Urothelium cell line (cell line): ENCODE measurements at regions not wholly inside any gene's neighbourhood (a gene's known extent, or its start where the extent isn't known, plus 50 kb on each side); places are given as distances from the start of the nearest gene placed in this dataset.

Experiments
- DNase-seq: peaks from one replicate; pipeline ENCODE4 v3.0.0; 2011; ENCODE audit warnings: low spot score, mixed read lengths
- FAIRE-seq: peaks from 2 replicates; lab custom pipeline; 2011; peaks lifted over from hg19 to GRCh38; lab: Jason Lieb, UNC

- FAIRE-seq (no peak), DNase-seq (no peak)
Measured at GRCh38 chr3:120838441-120839091, 69.4 kb upstream of the STXBP5L start.

DNA sequence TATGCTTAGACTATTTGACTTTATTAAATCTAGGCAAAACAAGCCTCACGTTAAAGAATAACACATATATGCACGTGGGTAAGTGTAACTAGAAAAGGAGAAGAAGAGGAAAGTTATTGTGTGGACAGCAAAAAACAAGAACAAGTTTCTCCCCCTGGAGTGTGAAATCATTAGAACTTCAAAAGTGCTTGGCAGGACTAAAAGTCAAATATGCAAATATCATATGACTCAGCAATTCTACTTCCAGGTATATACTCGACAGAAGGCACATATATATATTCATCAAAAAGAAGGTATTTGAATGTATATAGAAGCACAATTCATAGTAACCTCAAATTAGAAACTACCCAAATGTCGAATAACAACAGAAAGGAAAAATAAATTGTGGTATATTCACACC lies 68.9 kb upstream of the STXBP5L start:
- no peak for FAIRE-seq
- no peak for DNase-seq

DNA sequence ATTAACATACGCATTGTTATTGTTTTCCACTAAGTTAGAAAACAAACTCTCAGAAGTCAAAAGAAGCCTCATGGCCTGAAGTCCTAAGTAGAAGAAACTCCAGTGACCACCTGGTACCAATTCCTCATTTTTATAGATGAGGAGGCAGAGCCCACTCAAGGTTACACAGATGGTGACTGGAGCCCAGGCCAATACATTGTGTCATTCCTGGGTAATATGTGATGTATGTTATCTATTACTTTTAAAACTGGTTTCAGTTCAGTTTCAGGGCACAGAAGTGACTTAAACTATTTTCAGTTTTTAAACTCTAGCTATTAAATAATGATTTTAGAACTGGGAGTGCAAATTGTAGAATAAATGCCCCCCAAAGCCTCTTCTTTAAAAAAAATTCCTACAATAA lies 66.7 kb upstream of the STXBP5L start:
- FAIRE-seq (no peak), DNase-seq (no peak)

DNA sequence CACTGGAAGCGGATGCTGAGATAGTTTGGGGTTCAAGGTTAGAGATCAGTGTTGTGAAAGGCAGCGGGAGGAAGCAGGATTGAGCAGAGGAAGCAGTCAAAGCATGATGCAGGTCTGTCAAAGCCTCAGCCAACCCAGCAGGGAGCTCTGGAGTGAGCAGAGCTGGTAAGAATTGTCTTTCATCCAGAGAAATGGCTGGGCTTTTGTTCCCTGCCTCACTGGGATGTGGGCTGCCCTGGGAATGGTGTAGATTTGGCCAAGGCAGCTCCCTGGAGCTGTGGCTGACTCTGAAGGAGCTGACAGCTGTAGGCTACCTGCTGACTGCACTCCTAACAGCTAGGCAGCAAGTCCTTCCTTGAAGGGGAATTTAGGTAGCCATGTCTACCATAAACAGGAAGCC lies 61.9 kb upstream of the STXBP5L start:
- DNase-seq, result no peak
- no peak for FAIRE-seq

DNA sequence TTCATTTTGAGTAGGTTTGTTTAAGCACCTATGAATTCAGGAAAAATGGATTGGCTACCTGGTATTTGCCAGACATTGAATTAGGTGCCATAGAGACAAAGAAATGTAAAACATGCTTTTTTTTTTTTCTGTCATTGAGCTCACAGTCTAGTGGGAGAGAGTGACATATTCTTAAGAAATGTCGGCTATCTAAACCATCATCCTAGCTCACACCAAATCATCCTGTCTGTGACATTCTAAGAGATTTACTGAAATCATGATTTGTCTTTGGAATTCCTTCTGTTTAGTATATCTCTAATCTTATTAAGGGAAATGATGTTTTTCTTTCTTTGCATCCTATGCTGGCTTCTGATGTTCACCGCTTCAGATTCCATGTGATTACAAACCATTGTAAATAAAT lies 59.5 kb upstream of the STXBP5L start:
- FAIRE-seq (no peak), DNase-seq (no peak)

DNA sequence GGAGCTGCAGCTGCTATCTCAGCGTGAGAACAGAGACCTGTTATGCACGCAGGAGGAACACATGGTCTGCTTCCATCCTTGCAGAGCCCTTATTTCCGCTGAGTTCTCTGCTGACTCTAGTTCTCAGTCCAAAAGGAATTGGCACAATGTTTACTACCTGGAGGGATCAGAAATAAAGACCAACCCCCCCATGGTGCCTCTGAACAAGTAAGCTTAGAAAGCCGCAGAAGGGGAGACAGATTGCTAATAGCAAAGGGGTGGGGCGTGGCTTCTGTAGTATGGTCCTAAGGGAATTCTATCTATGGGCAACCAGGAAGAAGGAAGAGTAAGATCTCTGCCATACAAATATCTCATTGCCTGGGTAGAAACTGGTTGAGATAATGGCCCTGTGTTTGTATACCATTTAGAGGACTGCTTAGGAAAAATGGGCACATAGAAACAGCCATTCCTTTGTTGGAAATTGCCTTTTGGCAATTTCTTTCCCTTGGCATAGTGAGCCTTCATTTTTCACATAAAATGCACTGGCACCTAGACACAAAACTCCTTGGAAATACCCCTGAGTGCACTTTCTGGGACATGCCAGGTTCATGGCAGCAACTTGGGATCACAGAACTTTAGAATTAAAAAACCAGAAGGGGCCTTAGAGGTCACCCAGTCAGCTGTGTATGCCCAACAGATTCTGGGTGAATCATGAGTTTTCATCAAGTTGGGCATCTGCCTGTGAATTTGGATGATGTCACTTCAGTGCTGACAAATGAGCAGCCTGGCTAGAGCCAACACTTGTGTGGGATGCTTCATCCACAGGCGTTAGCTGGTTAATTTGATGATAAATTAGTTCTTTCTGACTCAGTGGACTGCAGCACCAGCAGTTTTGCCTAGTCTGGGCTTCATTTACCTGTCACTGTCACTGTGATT lies 57.4 kb upstream of the STXBP5L start:
- no peak for FAIRE-seq
- DNase-seq, result no peak

DNA sequence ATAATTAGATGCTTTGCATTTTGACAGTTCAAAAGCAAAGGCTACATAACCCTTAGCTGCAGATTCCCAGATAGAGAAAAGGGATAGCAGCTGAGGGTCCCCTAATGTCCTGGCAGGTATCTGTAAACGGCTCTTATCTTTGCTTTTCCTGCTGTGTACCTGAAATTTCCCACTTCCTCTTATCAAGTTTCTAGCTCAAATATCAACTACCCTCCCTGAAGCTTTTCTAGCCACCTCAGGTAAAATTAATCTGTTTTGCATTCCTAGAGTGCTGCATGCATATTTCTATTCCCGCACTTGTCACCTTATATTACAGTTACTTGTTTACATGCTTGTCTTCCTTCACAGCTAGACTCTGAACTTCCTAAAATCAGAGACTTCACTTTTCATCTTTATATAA lies 55.6 kb upstream of the STXBP5L start:
- no peak for FAIRE-seq
- no peak for DNase-seq

DNA sequence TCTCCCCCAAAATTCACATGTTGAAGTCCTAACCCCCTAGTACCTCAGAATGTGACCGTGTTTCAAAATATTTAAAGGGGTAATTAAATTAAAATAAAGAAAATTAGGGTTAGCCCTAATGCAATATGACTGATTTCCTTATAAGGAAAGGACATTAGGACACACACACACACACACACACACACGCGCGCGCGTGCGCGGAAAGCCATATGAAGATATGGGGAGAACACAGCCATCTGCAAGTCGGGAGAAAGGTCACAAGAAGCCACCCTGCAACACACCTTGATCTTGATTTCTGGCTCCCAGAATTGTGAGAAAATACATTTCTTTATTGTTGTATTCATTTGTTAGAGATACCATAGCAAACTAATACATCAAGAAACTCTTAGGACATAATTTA lies 54.6 kb upstream of the STXBP5L start:
- FAIRE-seq, result no peak

DNA sequence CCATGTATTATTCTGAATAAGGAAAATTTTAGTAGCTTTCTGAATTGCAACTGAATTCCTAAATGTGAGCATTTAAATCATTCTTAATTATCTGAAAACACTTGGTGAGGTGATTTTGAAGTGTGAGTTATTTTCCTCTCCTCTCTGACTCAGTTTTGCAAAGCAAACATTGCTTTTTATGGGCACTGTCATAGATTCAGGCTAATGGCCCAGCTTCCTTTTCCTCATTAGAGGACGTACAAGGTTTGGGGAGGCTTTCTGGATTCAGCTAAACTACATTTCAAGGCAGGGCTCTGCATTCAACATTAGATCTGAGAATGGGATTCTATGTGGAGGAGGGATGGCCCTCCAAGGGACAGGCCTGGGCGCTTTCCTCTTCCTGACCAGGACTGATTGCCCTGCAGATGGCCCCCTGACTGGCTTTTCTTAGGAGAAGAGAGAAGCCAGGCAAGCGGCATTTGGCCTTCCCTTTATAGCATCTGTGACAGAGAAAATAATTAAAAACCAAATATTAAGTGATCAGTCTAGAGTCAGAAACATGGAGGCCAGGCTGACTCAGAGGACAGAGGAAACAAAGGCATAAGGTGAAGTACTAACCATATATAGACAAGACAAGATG lies 53.0 kb upstream of the STXBP5L start:
- FAIRE-seq, result no peak
- DNase-seq, result no peak

More for the DNA sequence above, 54.6 kb upstream of the STXBP5L start:
- no peak for DNase-seq

DNA sequence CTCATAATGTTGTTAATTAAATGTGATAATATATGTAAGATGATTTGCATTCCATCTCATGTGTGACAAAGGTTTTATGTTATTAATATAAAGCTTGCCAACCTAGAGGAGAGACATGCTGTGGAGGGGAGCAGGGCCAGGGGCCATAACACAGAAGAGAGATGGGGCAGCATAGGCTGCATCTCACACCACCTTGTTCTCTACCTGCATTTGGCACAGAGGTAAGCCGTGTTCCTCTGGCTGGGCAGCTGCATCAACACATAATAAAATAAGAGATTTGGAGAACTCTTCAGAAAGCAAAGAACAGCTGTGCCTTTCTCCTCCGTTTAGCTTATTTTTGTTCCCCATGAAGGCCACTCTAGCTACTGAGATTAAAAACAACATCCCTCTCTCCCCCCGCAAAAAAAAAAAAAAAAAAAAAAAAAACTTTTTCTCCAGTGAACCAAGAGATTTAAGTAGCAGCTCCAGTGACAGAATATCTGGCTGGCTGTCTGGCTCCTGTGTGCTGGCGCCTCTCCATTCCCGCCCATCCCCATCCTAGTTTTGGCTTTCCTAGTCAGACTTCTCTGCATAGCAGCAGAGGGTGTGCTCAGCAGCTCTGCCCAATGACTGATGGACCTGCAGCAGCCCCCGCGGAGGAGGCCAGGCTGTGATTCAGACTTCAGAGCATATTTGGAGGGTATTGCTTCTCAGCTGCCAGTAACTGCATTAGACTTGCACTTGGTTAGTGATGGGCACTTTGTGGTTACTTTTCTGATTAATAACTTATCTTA lies 52.2 kb upstream of the STXBP5L start:
- peak; percentile 77 for FAIRE-seq

More for the DNA sequence above, 52.2 kb upstream of the STXBP5L start:
- DNase-seq, result peak; percentile 94
